HEK293 (cell line): ENCODE measurements at regions not wholly inside any gene's neighbourhood (a gene's known extent, or its start where the extent isn't known, plus 50 kb on each side); places are given as distances from the start of the nearest gene placed in this dataset.

Experiments used
- CTCF ChIA-PET: fragments of 350-600 bp; formaldehyde crosslinking; extraction: SDS; loops from one replicate; lab custom pipeline; 2021; ENCODE audit warnings: antibody characterized with exemption; lab: Yijun Ruan, JAX
- POLR2A ChIA-PET: fragments of 300-600 bp; formaldehyde crosslinking; extraction: SDS; loops from one replicate; lab custom pipeline; 2020; ENCODE audit warnings: antibody characterized with exemption, inconsistent platforms; lab: Yijun Ruan, JAX
- H3K27ac ChIP-seq: fragments of 200-500 bp; sonication (Bioruptor generic); 2 replicates; pipeline ENCODE4 v1.5.1; 2014; ENCODE audit warnings: low read depth, low read length, control low read depth, inconsistent platforms; ENCODE audit errors: extremely low read depth
- H3K36me3 ChIP-seq, 2 experiments: fragments of 200-500 bp in 1 of 2; sonication (Bioruptor generic) in 1 of 2; 1 replicate in 1 of 2; 2 replicates in 1 of 2; pipeline ENCODE4 v1.5.1; 2014 to 2017; ENCODE audit warnings: inconsistent platforms in 2 of 2, low read length in 2 of 2; ENCODE audit not compliant: control insufficient read depth in 2 of 2, insufficient read depth in 1 of 2
- H3K4me1 ChIP-seq: fragments of 200-500 bp; sonication (Bioruptor generic); 2 replicates; pipeline ENCODE4 v1.5.1; 2014; ENCODE audit warnings: mild to moderate bottlenecking, low read length, inconsistent platforms; ENCODE audit not compliant: control insufficient read depth, insufficient read depth
- H3K4me3 ChIP-seq: 2 replicates; pipeline ENCODE4 v1.5.1; 2011; ENCODE audit warnings: low read depth, mild to moderate bottlenecking, control low read depth, low read length, moderate library complexity
- H3K9me3 ChIP-seq: fragments of 200-500 bp; sonication (Bioruptor generic); 2 replicates; pipeline ENCODE4 v1.5.1; 2014; ENCODE audit warnings: low read depth, low read length, inconsistent platforms; ENCODE audit not compliant: control insufficient read depth, insufficient read depth
- SP7 ChIP-seq: fragments of 450-650 bp; formaldehyde crosslinking; IDR thresholded peaks from 2 replicates; pipeline ENCODE4 v1.5.1; 2016; ENCODE audit warnings: missing biosample characterization, missing genetic modification characterization
- ZBTB21 ChIP-seq: fragments of 450-650 bp; formaldehyde crosslinking; IDR thresholded peaks from 2 replicates; pipeline ENCODE4 v1.5.1; 2017; ENCODE audit warnings: missing biosample characterization, missing genetic modification characterization
- ZBTB8A ChIP-seq: fragments of 450-650 bp; formaldehyde crosslinking; IDR thresholded peaks from 2 replicates; pipeline ENCODE4 v1.5.1; 2016; ENCODE audit warnings: missing biosample characterization, missing genetic modification characterization
- ZFP69B ChIP-seq: fragments of 450-650 bp; formaldehyde crosslinking; IDR thresholded peaks from 2 replicates; pipeline ENCODE4 v1.5.1; 2016; ENCODE audit warnings: missing biosample characterization, missing genetic modification characterization
- ZNF10 ChIP-seq: fragments of 450-650 bp; formaldehyde crosslinking; IDR thresholded peaks from 2 replicates; pipeline ENCODE4 v1.5.1; 2017; ENCODE audit warnings: missing biosample characterization, missing genetic modification characterization
- ZNF174 ChIP-seq: fragments of 450-650 bp; formaldehyde crosslinking; IDR thresholded peaks from 2 replicates; pipeline ENCODE4 v1.5.0; 2017; ENCODE audit warnings: missing biosample characterization, mild to moderate bottlenecking, missing genetic modification characterization
- ZNF24 ChIP-seq: fragments of 450-650 bp; formaldehyde crosslinking; IDR thresholded peaks from 2 replicates; pipeline ENCODE4 v1.5.1; 2016; ENCODE audit warnings: missing biosample characterization, missing genetic modification characterization
- ZNF302 ChIP-seq: fragments of 450-650 bp; formaldehyde crosslinking; IDR thresholded peaks from 2 replicates; pipeline ENCODE4 v1.5.1; 2016; ENCODE audit warnings: missing biosample characterization, missing genetic modification characterization, low read depth
- ZNF335 ChIP-seq: fragments of 450-650 bp; formaldehyde crosslinking; conservative IDR thresholded peaks from 2 replicates; pipeline ENCODE4 v1.5.1; 2016; ENCODE audit warnings: missing biosample characterization, missing genetic modification characterization
- ZNF501 ChIP-seq: fragments of 450-650 bp; formaldehyde crosslinking; IDR thresholded peaks from 2 replicates; pipeline ENCODE4 v1.5.1; 2016; ENCODE audit warnings: missing biosample characterization, missing genetic modification characterization
- ZNF529 ChIP-seq: fragments of 450-650 bp; formaldehyde crosslinking; IDR thresholded peaks from 2 replicates; pipeline ENCODE4 v1.5.1; 2017; ENCODE audit warnings: missing genetic modification characterization, missing biosample characterization; ENCODE audit not compliant: insufficient replicate concordance
- ZNF555 ChIP-seq: fragments of 450-650 bp; formaldehyde crosslinking; conservative IDR thresholded peaks from 2 replicates; pipeline ENCODE4 v1.5.1; 2017; ENCODE audit warnings: missing biosample characterization, mild to moderate bottlenecking, missing genetic modification characterization, inconsistent platforms
- ZNF610 ChIP-seq: fragments of 450-650 bp; formaldehyde crosslinking; IDR thresholded peaks from 2 replicates; pipeline ENCODE4 v1.5.1; 2016; ENCODE audit warnings: missing biosample characterization, missing genetic modification characterization, borderline replicate concordance
- ZNF629 ChIP-seq: fragments of 450-650 bp; formaldehyde crosslinking; IDR thresholded peaks from 2 replicates; pipeline ENCODE4 v1.5.1; 2017; ENCODE audit warnings: missing biosample characterization, missing genetic modification characterization
- ZNF830 ChIP-seq: fragments of 450-650 bp; IDR thresholded peaks from 2 replicates; pipeline ENCODE4 v1.5.0; 2018; ENCODE audit warnings: missing biosample characterization, missing genetic modification characterization, low read depth, mild to moderate bottlenecking, moderate library complexity
- ZNF837 ChIP-seq: fragments of 450-650 bp; formaldehyde crosslinking; IDR thresholded peaks from 2 replicates; pipeline ENCODE4 v1.5.1; 2016; ENCODE audit warnings: missing biosample characterization, missing genetic modification characterization
- TF ChIP-seq, protein P1 (sequence below): fragments of 450-650 bp; formaldehyde crosslinking; IDR thresholded peaks from 2 replicates; pipeline ENCODE4 v1.5.1; 2016; ENCODE audit warnings: missing biosample characterization, missing genetic modification characterization
- TF ChIP-seq, protein P2 (sequence below): fragments of 450-650 bp; formaldehyde crosslinking; IDR thresholded peaks from 2 replicates; pipeline ENCODE4 v1.5.1; 2016; ENCODE audit warnings: missing biosample characterization, missing genetic modification characterization, borderline replicate concordance
- TF ChIP-seq, protein P3 (sequence below): fragments of 450-650 bp; formaldehyde crosslinking; optimal IDR thresholded peaks from 2 replicates; pipeline ENCODE3; 2016; ENCODE audit warnings: missing biosample characterization, mild to moderate bottlenecking, missing genetic modification characterization
- TF ChIP-seq, protein P4 (sequence below): fragments of 450-650 bp; formaldehyde crosslinking; IDR thresholded peaks from 2 replicates; pipeline ENCODE4 v1.5.1; 2016; ENCODE audit warnings: missing biosample characterization, missing genetic modification characterization

DNA sequence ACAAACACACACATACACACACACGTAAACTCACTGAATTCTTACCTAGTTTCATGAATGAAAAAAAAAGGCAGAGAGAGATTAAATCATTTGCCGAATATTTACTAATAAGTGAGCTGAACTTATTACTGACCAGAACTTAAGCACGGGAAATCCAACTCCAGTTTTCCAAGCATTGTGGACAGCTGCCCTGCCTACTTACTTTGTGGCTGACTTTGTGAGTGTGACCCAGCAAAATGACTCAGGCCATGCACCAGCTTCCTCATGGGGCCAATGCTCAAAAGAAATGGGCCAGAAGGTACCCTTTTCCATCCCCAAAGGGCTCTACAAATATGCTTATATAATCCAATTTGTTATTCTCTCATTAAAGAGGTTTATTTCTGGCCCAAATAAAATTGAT, 87.4 kb upstream of the RHOBTB1 start:
- CTCF ChIA-PET, result interaction anchor here (1.0 kb wide), 1 partner anchor 15 kb away, joined by 3 read pairs; no protein-coding TSS in a partner anchor
- H3K9me3 ChIP-seq, result no peaks in the 10 kb centered on the region
- no peaks in the 10 kb centered on the region for H3K36me3 ChIP-seq
- H3K27ac ChIP-seq, result no peak overlapping the region
- H3K4me3 ChIP-seq, result no peak overlapping the region
- H3K4me1 ChIP-seq, result no peaks in the 10 kb centered on the region
- POLR2A ChIA-PET, result no interaction called here
- TF ChIP-seq, protein P1, sequence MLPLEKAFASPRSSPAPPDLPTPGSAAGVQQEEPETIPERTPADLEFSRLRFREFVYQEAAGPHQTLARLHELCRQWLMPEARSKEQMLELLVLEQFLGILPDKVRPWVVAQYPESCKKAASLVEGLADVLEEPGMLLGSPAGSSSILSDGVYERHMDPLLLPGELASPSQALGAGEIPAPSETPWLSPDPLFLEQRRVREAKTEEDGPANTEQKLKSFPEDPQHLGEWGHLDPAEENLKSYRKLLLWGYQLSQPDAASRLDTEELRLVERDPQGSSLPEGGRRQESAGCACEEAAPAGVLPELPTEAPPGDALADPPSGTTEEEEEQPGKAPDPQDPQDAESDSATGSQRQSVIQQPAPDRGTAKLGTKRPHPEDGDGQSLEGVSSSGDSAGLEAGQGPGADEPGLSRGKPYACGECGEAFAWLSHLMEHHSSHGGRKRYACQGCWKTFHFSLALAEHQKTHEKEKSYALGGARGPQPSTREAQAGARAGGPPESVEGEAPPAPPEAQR (tag by site-specific recombination), result no peak
- TF ChIP-seq ZNF335 (tag by site-specific recombination) (no peak), ZNF629 (no peak), ZNF501 (tag by site-specific recombination) (no peak), ZNF837 (tag by site-specific recombination) (no peak)

DNA sequence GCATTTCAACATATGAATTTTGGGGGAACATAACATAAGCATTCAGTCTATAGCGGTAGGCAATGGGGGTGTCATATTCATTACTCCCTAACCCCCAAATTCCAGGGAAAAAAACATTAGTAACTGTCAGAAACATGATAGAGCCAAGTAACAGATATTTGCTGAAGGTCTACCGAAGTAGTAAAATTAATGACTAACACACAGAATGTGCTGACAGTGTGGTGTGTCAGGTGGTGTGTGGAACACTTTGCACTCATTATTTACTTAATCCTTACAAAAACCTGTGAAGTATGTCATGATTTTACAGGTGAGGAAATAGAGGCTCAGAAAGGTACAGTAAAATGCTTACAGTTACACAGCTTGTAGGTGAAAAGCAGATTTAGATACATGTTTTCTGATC, 85.4 kb upstream of the RHOBTB1 start:
- H3K4me1 ChIP-seq, result no peaks in the 10 kb centered on the region
- ChIA-PET CTCF (no interaction called here), POLR2A (no interaction called here)
- no peaks in the 10 kb centered on the region for H3K9me3 ChIP-seq
- H3K27ac ChIP-seq, result no peak overlapping the region
- no peak for TF ChIP-seq ZFP69B (tag by site-specific recombination)
- no peak for TF ChIP-seq ZNF830 (tag by site-specific recombination)
- no peak for TF ChIP-seq ZBTB8A
- TF ChIP-seq ZBTB21 (tag by site-specific recombination), result no peak
- no peak for TF ChIP-seq SP7 (tag by site-specific recombination)
- TF ChIP-seq, protein P2, sequence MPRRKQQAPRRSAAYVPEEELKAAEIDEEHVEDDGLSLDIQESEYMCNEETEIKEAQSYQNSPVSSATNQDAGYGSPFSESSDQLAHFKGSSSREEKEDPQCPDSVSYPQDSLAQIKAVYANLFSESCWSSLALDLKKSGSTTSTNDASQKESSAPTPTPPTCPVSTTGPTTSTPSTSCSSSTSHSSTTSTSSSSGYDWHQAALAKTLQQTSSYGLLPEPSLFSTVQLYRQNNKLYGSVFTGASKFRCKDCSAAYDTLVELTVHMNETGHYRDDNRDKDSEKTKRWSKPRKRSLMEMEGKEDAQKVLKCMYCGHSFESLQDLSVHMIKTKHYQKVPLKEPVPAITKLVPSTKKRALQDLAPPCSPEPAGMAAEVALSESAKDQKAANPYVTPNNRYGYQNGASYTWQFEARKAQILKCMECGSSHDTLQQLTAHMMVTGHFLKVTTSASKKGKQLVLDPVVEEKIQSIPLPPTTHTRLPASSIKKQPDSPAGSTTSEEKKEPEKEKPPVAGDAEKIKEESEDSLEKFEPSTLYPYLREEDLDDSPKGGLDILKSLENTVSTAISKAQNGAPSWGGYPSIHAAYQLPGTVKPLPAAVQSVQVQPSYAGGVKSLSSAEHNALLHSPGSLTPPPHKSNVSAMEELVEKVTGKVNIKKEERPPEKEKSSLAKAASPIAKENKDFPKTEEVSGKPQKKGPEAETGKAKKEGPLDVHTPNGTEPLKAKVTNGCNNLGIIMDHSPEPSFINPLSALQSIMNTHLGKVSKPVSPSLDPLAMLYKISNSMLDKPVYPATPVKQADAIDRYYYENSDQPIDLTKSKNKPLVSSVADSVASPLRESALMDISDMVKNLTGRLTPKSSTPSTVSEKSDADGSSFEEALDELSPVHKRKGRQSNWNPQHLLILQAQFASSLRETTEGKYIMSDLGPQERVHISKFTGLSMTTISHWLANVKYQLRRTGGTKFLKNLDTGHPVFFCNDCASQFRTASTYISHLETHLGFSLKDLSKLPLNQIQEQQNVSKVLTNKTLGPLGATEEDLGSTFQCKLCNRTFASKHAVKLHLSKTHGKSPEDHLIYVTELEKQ, result no peak
- TF ChIP-seq, protein P3, sequence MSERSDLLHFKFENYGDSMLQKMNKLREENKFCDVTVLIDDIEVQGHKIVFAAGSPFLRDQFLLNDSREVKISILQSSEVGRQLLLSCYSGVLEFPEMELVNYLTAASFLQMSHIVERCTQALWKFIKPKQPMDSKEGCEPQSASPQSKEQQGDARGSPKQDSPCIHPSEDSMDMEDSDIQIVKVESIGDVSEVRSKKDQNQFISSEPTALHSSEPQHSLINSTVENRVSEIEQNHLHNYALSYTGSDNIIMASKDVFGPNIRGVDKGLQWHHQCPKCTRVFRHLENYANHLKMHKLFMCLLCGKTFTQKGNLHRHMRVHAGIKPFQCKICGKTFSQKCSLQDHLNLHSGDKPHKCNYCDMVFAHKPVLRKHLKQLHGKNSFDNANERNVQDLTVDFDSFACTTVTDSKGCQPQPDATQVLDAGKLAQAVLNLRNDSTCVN, result no peak
- TF ChIP-seq ZNF302 (tag by site-specific recombination), result no peak
- no peak for TF ChIP-seq ZNF555 (tag by site-specific recombination)
- no peak for TF ChIP-seq ZNF174
- no peak for TF ChIP-seq ZNF529 (tag by site-specific recombination)
- no peak for TF ChIP-seq ZNF610
- no peak for TF ChIP-seq ZNF10 (tag by site-specific recombination)
- TF ChIP-seq, protein P4, sequence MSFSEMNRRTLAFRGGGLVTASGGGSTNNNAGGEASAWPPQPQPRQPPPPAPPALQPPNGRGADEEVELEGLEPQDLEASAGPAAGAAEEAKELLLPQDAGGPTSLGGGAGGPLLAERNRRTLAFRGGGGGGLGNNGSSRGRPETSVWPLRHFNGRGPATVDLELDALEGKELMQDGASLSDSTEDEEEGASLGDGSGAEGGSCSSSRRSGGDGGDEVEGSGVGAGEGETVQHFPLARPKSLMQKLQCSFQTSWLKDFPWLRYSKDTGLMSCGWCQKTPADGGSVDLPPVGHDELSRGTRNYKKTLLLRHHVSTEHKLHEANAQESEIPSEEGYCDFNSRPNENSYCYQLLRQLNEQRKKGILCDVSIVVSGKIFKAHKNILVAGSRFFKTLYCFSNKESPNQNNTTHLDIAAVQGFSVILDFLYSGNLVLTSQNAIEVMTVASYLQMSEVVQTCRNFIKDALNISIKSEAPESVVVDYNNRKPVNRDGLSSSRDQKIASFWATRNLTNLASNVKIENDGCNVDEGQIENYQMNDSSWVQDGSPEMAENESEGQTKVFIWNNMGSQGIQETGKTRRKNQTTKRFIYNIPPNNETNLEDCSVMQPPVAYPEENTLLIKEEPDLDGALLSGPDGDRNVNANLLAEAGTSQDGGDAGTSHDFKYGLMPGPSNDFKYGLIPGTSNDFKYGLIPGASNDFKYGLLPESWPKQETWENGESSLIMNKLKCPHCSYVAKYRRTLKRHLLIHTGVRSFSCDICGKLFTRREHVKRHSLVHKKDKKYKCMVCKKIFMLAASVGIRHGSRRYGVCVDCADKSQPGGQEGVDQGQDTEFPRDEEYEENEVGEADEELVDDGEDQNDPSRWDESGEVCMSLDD (tag by site-specific recombination), result no peak
- TF ChIP-seq ZNF24 (tag by site-specific recombination), result no peak
- no peak overlapping the region for H3K4me3 ChIP-seq
- H3K36me3 ChIP-seq, result no peaks in the 10 kb centered on the region
